HG03135 (cell line): ENCODE measurements at regions not wholly inside any gene's neighbourhood (a gene's known extent, or its start where the extent isn't known, plus 50 kb on each side); places are given as distances from the start of the nearest gene placed in this dataset.
"Not testable (repeated sequence)": the region's sequence is repeated elsewhere in the genome, so short reads cannot be mapped to it uniquely, and the experiment has no call there.

Experiments used
- ATAC-seq: cut with Tn5 transposase; IDR thresholded peaks from one replicate; pipeline ENCODE4 v1.9.1; 2021; ENCODE audit warnings: mild to moderate bottlenecking, moderate library complexity; ENCODE audit not compliant: unreplicated experiment

GRCh38 chr3:34569437-34569836 is 771.0 kb downstream of the PDCD6IP start:
- ATAC-seq, result no peak

DNA sequence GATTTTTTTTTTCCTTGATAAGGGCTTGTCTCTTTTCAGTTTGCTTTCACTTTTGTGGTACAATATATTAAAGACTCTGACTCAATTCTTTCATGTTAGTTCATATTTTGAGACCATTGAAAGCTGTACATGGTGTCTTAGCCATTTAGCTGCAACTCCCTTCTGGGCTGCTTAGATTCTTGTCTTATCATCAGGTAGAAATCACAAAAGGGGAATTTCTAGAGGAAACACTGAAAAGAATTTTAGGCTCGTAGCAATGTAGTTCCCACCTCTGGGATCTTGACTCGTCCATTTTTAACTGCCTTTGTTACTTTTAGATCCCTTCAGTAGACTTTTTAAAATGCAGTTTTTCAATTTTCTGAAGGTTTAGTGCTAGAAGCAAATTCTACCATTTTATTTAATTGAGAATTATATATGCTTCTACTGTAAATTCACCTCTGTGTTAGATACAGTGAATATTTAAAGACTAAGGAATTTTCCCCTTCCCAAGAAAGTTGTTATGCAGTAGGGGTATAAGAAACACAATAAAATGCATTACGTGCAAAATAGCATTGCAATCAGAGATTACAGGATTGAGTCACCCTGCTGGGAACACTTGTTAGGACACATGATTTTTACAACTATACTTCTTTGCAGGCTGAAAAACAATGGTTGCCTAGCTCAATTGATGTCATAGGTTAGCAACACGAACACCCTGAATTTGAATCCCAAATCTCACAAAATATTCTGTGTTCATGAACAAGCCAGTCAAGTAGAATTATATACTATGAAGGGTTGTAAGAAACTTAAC is 772.7 kb downstream of the PDCD6IP start:
- no peak for ATAC-seq

DNA sequence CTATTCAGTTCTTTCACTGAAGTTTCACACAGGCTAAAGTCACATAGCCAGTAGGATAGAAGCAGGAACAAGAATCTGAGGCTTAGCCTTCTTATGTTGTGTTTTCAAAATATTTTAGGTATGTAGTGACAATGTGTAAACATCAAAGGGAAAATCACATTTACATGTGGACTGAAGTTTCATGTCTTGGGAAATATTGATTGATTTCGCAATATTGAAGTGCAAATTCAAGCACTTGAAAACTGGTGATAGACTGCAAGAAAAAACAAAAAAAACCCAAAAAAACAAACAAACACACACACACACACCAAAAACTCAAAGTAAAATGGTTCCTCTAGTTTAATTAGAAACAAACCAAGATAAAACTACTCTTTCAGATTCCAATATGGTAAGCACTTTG is 773.3 kb downstream of the PDCD6IP start:
- ATAC-seq, result no peak

GRCh38 chr3:34575776-34576175 is 777.3 kb downstream of the PDCD6IP start:
- ATAC-seq, result no peak

GRCh38 chr3:34582055-34582454 is 783.6 kb downstream of the PDCD6IP start:
- no peak for ATAC-seq

DNA sequence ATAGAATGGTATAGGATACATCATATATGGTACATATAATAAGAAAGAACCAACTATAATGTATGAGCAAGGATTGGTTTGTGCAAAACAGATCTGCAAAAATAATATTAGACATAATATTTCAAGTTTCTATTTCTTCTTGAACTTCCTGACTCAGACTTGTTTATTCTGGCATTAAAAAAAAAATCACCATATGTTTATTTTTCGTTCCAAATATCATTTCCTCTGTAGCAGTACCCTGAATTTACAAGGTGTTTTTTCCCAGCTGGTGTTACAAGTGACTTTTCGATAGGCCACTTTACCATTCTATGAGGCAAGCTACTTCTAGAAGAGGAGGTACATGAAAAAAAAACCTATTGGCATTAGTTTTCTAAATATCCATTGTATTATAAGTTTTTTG is 785.0 kb downstream of the PDCD6IP start:
- no peak for ATAC-seq

DNA sequence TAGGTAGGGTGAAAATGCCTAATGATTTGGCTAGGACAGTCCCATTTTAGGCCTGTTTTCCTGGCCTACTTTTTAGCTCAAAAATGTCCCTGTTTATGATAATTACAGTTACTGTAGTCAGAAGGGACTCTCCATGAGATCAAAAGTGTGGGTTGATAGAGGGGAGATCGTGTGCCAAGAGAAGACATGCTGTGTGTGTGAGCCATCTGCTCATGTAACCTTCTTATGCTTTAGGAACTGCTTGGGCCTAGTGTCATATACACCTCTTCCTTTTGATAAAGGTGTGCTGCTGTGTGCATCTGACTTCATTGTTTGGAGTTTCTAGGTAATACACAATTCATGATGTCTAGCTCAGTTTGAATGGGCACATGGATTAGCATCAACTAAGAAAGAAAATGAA is 786.5 kb downstream of the PDCD6IP start:
- ATAC-seq, result no peak

GRCh38 chr3:34599595-34599994 is 801.2 kb downstream of the PDCD6IP start:
- no peak for ATAC-seq

- ATAC-seq, result no peak
These were observed 821.6 kb downstream of the PDCD6IP start for GRCh38 chr3:34619990-34620389.

GRCh38 chr3:34626699-34627098 is 828.3 kb downstream of the PDCD6IP start:
- ATAC-seq, result no peak

GRCh38 chr3:34634939-34635338 is 836.5 kb downstream of the PDCD6IP start:
- no peak for ATAC-seq

GRCh38 chr3:34635352-34635850 is 837.0 kb downstream of the PDCD6IP start:
- no peak for ATAC-seq

- no peak for ATAC-seq
These were observed 848.6 kb downstream of the PDCD6IP start for GRCh38 chr3:34646911-34647460.

GRCh38 chr3:34650131-34650530 is 851.7 kb downstream of the PDCD6IP start:
- no peak for ATAC-seq

DNA sequence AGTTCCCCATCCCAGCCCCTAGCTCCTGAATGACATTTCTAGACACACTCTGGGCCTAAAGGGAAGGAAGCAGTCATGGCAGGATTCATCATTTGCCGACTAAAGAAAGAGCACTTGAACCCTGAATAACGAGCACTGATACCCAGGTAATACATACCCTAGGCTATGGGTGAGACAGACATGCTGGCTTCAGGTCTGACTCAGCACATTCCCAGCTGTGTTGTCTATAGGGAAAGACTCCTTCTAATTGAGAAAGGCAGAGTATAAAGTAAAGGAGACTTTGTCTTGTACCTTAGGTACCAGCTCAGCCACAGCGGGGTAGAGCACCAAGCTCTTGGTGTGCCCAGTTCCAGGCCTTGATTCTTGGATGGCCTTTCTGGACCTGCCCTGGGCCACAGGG is 870.5 kb downstream of the PDCD6IP start:
- ATAC-seq, result no peak

DNA sequence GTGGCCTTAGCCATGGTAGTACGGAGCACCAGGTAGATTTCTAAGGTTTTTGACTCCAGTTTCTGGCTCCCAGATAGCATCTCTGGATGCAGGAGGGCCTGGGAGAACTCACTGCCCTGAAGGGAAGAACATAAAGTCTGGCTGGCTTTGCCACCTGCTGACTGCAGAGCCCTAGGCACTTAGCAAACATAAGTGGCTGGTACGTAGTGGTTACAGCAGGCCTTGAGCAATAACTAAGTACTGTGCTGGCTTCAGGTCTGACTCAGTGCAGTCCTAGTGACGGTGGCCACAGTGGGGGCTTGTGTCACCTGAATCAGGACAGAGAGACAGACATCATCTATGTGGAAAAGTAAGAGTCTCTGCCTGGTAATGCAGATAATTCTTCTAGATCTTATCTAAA is 871.1 kb downstream of the PDCD6IP start:
- ATAC-seq, result no peak

- no peak for ATAC-seq
These were observed 877.1 kb downstream of the PDCD6IP start for GRCh38 chr3:34675383-34676120.

DNA sequence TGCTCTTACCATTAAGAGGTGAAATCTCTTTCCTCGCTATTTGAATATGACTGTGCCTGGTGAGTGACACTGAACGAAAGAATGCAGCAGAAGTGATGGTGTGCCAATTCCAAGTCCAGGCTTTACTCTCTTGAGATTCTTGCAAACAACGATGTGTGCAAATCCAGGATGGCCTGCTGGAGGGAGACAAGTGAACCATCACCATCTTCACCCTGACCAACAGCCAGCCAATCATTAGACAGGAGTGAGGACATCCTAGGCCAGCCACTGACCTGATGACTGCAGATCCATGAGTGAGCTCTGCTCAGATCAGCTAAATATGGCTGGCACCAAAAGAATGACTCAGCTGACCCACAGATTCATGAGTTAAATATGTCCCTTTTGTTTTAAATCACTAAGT is 878.0 kb downstream of the PDCD6IP start:
- ATAC-seq, result no peak

GRCh38 chr3:34678575-34678974 is 880.1 kb downstream of the PDCD6IP start:
- no peak for ATAC-seq

DNA sequence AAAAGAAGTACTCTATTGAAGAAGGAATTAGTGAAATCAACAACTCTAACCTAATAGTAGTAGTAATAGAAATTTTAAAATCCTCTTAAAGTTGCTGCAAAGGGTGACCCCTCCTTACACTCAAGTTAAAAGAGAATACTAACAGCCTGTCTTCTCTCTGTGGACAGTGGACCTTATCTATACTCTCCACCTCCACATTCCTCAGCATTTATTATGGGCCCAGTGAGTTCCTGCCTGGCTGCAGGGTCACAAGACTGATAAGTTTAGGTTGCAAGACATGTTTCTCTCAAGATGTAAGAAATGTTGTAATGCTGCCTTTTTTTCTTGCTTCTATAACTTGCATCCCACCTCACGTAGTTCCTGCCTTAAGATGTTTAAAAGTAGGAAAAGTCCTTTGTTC is 880.6 kb downstream of the PDCD6IP start:
- not testable (repeated sequence) for ATAC-seq

DNA sequence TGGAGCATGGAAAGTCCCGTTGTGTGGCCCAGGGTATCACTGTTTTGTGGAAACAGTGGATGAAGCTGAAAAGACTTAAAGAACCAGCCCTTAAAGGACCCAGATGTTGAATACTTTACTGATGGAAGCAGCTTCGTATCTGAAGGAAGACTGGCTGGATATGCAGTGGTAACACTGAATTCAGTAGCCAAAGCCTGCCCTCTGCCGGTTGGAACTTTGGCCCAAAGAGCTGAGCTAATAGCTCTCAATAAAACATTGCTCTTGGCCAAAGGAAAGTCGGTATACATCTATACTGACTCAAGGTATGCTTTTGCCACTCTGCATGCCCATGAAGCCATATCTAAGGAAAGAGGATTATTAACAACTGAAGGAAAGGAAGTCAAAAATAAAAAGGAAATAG is 885.4 kb downstream of the PDCD6IP start:
- ATAC-seq, result no peak

GRCh38 chr3:34686541-34686940 is 888.1 kb downstream of the PDCD6IP start:
- no peak for ATAC-seq
